NCI-H460 (cell line): ENCODE measurements at regions not wholly inside any gene's neighbourhood (a gene's known extent, or its start where the extent isn't known, plus 50 kb on each side); places are given as distances from the start of the nearest gene placed in this dataset.
"Not testable (repeated sequence)": the region's sequence is repeated elsewhere in the genome, so short reads cannot be mapped to it uniquely, and the experiment has no call there.

Experiments
- DNase-seq: peaks from one replicate; pipeline ENCODE4 v3.0.0-alpha.2; 2016; ENCODE audit warnings: low read depth; ENCODE audit errors: extremely low read depth

DNA sequence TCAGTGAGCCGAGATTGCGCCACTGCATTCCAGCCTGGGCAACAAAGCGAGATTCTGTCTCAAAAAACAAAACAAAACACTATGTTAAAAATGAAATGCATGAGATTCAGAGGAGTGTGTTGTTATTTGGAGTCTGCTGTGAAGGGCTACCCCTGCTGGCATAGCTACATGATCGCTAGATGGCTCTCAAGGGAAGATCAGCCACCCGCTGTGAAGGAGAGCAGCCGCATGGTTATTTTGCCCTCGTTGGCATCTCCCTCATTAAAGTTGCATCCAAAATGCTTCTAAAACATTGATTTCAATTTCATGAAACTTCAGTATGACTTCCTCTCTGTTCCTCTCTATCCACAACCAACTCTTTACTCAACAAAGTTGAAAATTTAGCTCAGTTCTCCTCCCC lies 54.8 kb upstream of the NDUFV2 start:
- DNase-seq = no peak

DNA sequence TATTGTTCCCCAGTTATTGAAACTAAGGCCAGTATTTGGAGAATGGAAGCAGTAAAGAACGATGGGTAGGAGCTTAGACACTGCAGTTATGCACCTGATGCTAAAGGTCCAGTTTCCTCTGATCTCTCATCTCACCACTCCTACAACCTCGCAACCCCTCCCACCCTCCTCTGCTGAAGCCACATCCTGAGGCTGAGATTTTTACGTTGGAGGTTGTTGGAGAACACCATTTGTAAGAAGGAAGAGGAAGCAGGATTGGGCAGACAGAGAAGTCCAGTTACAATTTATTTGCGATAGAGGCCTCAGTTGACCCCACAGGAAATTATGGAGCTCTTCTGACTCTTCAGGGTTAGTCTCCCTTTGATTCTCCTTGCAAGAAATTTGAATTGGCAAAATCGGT lies 54.3 kb upstream of the NDUFV2 start:
- DNase-seq = no peak

DNA sequence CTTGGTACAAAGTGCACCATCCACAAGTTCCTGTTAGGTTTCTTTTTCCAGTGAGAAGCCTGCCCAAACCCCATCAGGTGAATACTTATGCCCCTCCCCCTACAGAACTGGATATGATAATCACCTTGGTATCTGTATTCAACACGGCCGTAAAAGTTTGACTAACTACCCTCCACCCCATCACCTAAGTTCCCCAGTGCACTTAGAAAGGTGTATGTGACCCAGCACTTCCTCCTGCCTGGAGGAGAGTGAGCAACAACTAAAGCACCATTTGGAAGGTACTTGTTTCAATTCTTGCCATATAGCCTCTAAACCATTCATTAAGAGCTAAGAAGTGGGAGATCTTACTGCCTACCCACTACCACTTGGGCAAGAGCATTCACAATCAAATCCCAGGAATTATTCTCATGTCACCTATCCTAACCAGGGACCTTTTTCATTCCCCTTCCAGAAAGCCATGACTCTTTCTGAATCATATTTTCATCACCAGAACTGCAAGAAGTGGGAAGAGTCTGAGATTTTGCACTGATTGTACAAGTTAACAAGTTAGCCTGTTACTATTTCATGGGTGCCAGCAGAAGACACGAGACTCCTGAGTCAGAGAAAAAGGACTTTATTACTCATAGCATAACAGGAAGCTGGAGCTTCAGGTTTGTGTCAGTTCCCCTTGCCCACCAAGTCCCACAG lies 53.5 kb upstream of the NDUFV2 start:
- DNase-seq = no peak

DNA sequence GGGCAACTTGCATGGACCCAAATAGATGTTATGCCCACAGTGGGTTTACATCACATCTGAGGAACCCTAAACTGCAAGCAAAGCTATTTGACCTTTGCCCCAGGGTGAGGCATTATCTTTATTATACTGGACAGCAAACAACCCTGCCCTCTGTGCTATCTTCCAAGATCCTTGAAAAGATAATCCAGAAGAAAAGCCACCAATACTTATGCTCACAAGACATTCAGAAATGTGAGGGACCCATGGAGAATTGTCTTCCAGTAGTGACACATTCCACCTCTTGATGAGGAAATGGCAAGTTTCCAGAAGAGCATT lies 53.0 kb upstream of the NDUFV2 start:
- no peak for DNase-seq

DNA sequence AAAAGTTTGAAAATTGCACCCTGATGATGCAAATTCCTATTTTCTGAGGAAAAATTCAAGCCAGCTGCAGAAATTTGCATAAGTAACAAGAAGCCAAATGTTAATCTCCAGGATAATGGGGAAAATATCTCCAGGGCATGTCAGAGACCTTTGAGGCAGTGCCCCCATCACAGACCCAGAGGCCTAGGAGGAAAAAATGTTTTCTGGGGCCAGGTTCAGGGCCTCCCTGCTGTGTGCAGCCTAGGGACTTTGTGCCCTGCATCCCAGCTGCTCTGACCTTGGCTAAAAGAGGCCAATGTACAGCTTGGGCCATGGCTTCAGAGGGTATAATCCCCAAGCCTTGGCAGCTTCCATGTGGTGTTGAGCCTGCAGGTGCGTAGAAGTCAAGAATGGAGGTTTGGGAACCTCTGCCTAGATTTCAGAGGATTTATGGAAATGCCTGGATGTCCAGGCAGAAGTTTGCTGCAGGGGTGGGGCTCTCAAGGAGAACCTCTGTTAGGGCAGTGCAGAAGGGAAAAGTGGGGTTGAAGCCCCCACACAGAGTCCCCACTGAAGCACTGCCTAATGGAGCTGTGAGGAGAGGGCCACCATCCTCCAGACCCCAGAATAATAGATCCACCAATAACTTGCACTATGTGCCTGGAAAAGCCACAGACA lies 51.7 kb upstream of the NDUFV2 start:
- DNase-seq = not testable (repeated sequence)
